Uterus (tissue), 2 donors: ENCODE measurements at regions not wholly inside any gene's neighbourhood (a gene's known extent, or its start where the extent isn't known, plus 50 kb on each side); places are given as distances from the start of the nearest gene placed in this dataset.

Source experiments
- CTCF ChIP-seq, 4 experiments: fragments of 200-600 bp in 2 of 4; fragments of 450-650 bp in 2 of 4; sonication (generic) in 2 of 4; IDR thresholded peaks; one replicate each; pipeline ENCODE4 v1.5.1; 2016 to 2019; ENCODE audit warnings: antibody characterized with exemption in 4 of 4, mild to moderate bottlenecking in 2 of 4, moderate library complexity in 1 of 4
- POLR2A ChIP-seq, 2 donors: fragments of 450-650 bp; IDR thresholded peaks; one replicate each; pipeline ENCODE4 v1.6.1; 2016; ENCODE audit warnings: antibody characterized with exemption in 2 of 2, mild to moderate bottlenecking in 1 of 2, moderate library complexity in 1 of 2

- no peak for TF ChIP-seq CTCF (IDR thresholded peaks at IDR 0.05)
- no peak for TF ChIP-seq POLR2A (IDR thresholded peaks at IDR 0.05)
Observed at GRCh38 chr2:56113382-56113975, 70.3 kb upstream of the CCDC85A start.
